HepG2 (cell line): ENCODE measurements at regions not wholly inside any gene's neighbourhood (a gene's known extent, or its start where the extent isn't known, plus 50 kb on each side); places are given as distances from the start of the nearest gene placed in this dataset.

Experiments
- ATAC-seq: fragments of 200-7000 bp; cut with Tn5 transposase; 3 replicates; pipeline ENCODE4 v1.9.1; 2020; ENCODE audit warnings: mild to moderate bottlenecking, moderate library complexity
- BruUV-seq: library from RNA; stranded (reverse); fragments of 400-500 nt; replicated peaks from 2 replicates; lab custom pipeline; 2021; lab: Mats Ljungman, UMichigan
- CTCF ChIA-PET: fragments of 300-600 bp; formaldehyde crosslinking; extraction: SDS; loops from one replicate; lab custom pipeline; 2021; ENCODE audit warnings: low total read pairs, inconsistent platforms, low intra/inter-chr PET ratio; lab: Yijun Ruan, JAX
- POLR2A ChIA-PET: fragments of 350-600 bp; sonication (Branson Sonifier 250); formaldehyde crosslinking; loops from one replicate; lab custom pipeline; 2020; ENCODE audit warnings: antibody characterized with exemption, inconsistent platforms; lab: Yijun Ruan, JAX
- DNase-seq: peaks from one replicate; pipeline ENCODE4 v3.0.0-alpha.2; 2015; ENCODE audit warnings: low spot score
- FAIRE-seq: peaks from 3 replicates; lab custom pipeline; 2011; peaks lifted over from hg19 to GRCh38; lab: Jason Lieb, UNC
- H2AFZ ChIP-seq: one replicate; pipeline ENCODE4 v1.6.1; 2011; ENCODE audit warnings: low read length, inconsistent platforms
- H3K27ac ChIP-seq: fragments of 300-600 bp; 3 replicates; pipeline ENCODE4 v1.8.0; 2011; ENCODE audit warnings: mixed run types, mild to moderate bottlenecking, mixed read lengths, low read length, inconsistent platforms; ENCODE audit not compliant: insufficient read depth; ENCODE audit errors: extremely low read length
- H3K27me3 ChIP-seq, 2 experiments: fragments of 200-600 bp in 1 of 2; 2 replicates in 1 of 2; 3 replicates in 1 of 2; pipeline versions ENCODE4 v1.6.0 to v1.8.0; 2011; ENCODE audit warnings: low read length in 2 of 2, mild to moderate bottlenecking in 2 of 2, moderate library complexity in 2 of 2, inconsistent platforms in 1 of 2; ENCODE audit not compliant: insufficient read depth in 2 of 2, control insufficient read depth in 1 of 2
- H3K36me3 ChIP-seq, 2 experiments: fragments of 200-600 bp in 1 of 2; replicated peaks in 1 of 2; 2 replicates in 1 of 2; 3 replicates in 1 of 2; pipeline versions ENCODE4 v1.5.1 to v1.8.0; 2011; ENCODE audit warnings: low read length in 2 of 2, inconsistent platforms in 1 of 2; ENCODE audit not compliant: insufficient read depth in 2 of 2, control insufficient read depth in 1 of 2
- H3K4me1 ChIP-seq: 2 replicates; pipeline ENCODE4 v1.5.1; 2012; ENCODE audit warnings: low read length, inconsistent platforms; ENCODE audit not compliant: insufficient read depth
- H3K4me2 ChIP-seq: 2 replicates; pipeline ENCODE4 v1.6.0; 2011; ENCODE audit warnings: low read depth, low read length, inconsistent platforms
- H3K4me3 ChIP-seq, 3 experiments: fragments of 200-600 bp in 1 of 3; sonication (generic), shearing (Covaris generic) in 1 of 3; replicated peaks in 1 of 3; 2 replicates each; pipeline ENCODE4 v1.5.1; 2011 to 2016; ENCODE audit warnings: low read length in 3 of 3, inconsistent platforms in 2 of 3, low read depth in 2 of 3, mild to moderate bottlenecking in 2 of 3, control low read depth in 1 of 3, mixed read lengths in 1 of 3; ENCODE audit not compliant: insufficient read depth in 1 of 3
- H3K79me2 ChIP-seq: one replicate; pipeline ENCODE4 v1.6.1; 2011; ENCODE audit warnings: low read length, inconsistent platforms; ENCODE audit not compliant: insufficient read depth
- H3K9ac ChIP-seq: 2 replicates; pipeline ENCODE4 v1.6.0; 2011; ENCODE audit warnings: mild to moderate bottlenecking, low read depth, low read length, inconsistent platforms; ENCODE audit not compliant: insufficient read depth
- H3K9me3 ChIP-seq: 2 replicates; pipeline ENCODE4 v1.5.1; 2012; ENCODE audit warnings: mild to moderate bottlenecking, low read length
- H4K20me1 ChIP-seq: 2 replicates; pipeline ENCODE4 v1.6.0; 2011; ENCODE audit warnings: inconsistent platforms, mild to moderate bottlenecking, low read length, moderate library complexity; ENCODE audit not compliant: insufficient read depth
- AGO2 ChIP-seq: fragments of 200-400 bp; formaldehyde crosslinking; optimal IDR thresholded peaks from 2 replicates; pipeline ENCODE3; 2017; ENCODE audit warnings: mild to moderate bottlenecking, low read depth, low read length, moderate library complexity
- CEBPZ ChIP-seq: IDR thresholded peaks from 2 replicates; pipeline ENCODE4 v1.6.1; 2012; ENCODE audit warnings: low read length, improper control_type of control experiment
- DPF2 ChIP-seq: sonication (generic); formaldehyde crosslinking; IDR thresholded peaks from 2 replicates; pipeline ENCODE4 v1.4.0; 2020; ENCODE audit warnings: mild to moderate bottlenecking, low read depth, missing genetic modification reagents, borderline replicate concordance
- FOXK2 ChIP-seq: fragments of 450-650 bp; IDR thresholded peaks from 2 replicates; pipeline ENCODE4 v1.6.1; 2016
- KDM5B ChIP-seq: sonication (generic); formaldehyde crosslinking; IDR thresholded peaks from 2 replicates; pipeline ENCODE4 v1.4.0; 2020; ENCODE audit warnings: missing genetic modification reagents, mild to moderate bottlenecking, borderline replicate concordance
- MAF1 ChIP-seq: sonication (generic); formaldehyde crosslinking; IDR thresholded peaks from 2 replicates; pipeline ENCODE4 v1.5.0; 2020; ENCODE audit warnings: missing genetic modification reagents, borderline replicate concordance
- PHF20 ChIP-seq: sonication (generic); formaldehyde crosslinking; IDR thresholded peaks from 2 replicates; pipeline ENCODE4 v1.5.0; 2020; ENCODE audit warnings: mild to moderate bottlenecking, missing genetic modification reagents
- PHF5A ChIP-seq: IDR thresholded peaks from one replicate; pipeline ENCODE4 v1.6.1; 2018; ENCODE audit warnings: low read depth, missing genetic modification reagents; ENCODE audit not compliant: unreplicated experiment
- RBM22 ChIP-seq: fragments of 200-400 bp; formaldehyde crosslinking; optimal IDR thresholded peaks from 2 replicates; pipeline ENCODE3; 2017; ENCODE audit warnings: mild to moderate bottlenecking, low read length, moderate library complexity
- TSC22D2 ChIP-seq: sonication (generic); formaldehyde crosslinking; IDR thresholded peaks from 2 replicates; pipeline ENCODE4 v1.5.1; 2020; ENCODE audit warnings: missing genetic modification reagents, mild to moderate bottlenecking, borderline replicate concordance
- ZNF503 ChIP-seq: sonication (generic); formaldehyde crosslinking; IDR thresholded peaks from 2 replicates; pipeline ENCODE4 v1.4.0; 2020; ENCODE audit warnings: missing genetic modification reagents
- WGBS: methylation state at CpG from one replicate; pipeline ENCODE4 v1.1.6; 2017; ENCODE audit warnings: low lambda C conversion rate; 5-methylcytosine and 5-hydroxymethylcytosine counted together
- in situ Hi-C: cut with HindIII; loops from 2 replicates; pipeline ENCODE4 v1.10.0; 2017; ENCODE audit warnings: low pct_unique_long_range_greater_than_20kb; ENCODE audit not compliant: extremely low pct_ligation_motif_present
- intact Hi-C: fragments of 100-400 bp; cut with micrococcal nuclease; formaldehyde crosslinking; loops from one replicate; pipeline ENCODE4 v1.10.0; 2022; ENCODE audit not compliant: unreplicated experiment
- TF ChIP-seq, protein P1 (sequence below): sonication (generic); formaldehyde crosslinking; IDR thresholded peaks from 2 replicates; pipeline ENCODE4 v1.4.0; 2020; ENCODE audit warnings: missing genetic modification reagents
- TF ChIP-seq, protein P2 (sequence below): sonication (generic); formaldehyde crosslinking; IDR thresholded peaks from 2 replicates; pipeline ENCODE4 v1.5.1; 2020; ENCODE audit warnings: missing genetic modification reagents, mild to moderate bottlenecking, borderline replicate concordance

- FAIRE-seq: no peak
- no TSS peak for BruUV-seq
- CTCF ChIA-PET: no interaction called here
Measured at GRCh38 chr1:38203441-38203840, 156.8 kb upstream of the POU3F1 start.

More at GRCh38 chr1:38203441-38203840, 156.8 kb upstream of the POU3F1 start:
- Histone ChIP-seq H3K27me3 (no peaks in the 10 kb centered on the region; a peak in 1 of 5 replicates), H3K4me2 (no peak overlapping the region), H3K36me3 (no peaks in the 10 kb centered on the region), H3K9ac (no peak overlapping the region), H3K79me2 (no peaks in the 10 kb centered on the region), H3K4me1 (no peaks in the 10 kb centered on the region), H3K27ac (no peak overlapping the region), H3K9me3 (no peaks in the 10 kb centered on the region), H2AFZ (no peak overlapping the region), H4K20me1 (no peaks in the 10 kb centered on the region), H3K4me3 (no peak overlapping the region)
- WGBS: under 1% methylated on average over 4 of the region's 4 CpGs
- ATAC-seq: no peak
- POLR2A ChIA-PET: no interaction called here
- TF ChIP-seq FOXK2 (no peak), TSC22D2 (no peak), DPF2 (no peak), PHF20 (CRISPR knock-in tag) (no peak), MAF1 (no peak), KDM5B (CRISPR knock-in tag) (no peak), AGO2 (no peak), PHF5A (CRISPR knock-in tag) (no peak), ZNF503 (no peak), CEBPZ (no peak), RBM22 (no peak)
- TF ChIP-seq, protein P1, sequence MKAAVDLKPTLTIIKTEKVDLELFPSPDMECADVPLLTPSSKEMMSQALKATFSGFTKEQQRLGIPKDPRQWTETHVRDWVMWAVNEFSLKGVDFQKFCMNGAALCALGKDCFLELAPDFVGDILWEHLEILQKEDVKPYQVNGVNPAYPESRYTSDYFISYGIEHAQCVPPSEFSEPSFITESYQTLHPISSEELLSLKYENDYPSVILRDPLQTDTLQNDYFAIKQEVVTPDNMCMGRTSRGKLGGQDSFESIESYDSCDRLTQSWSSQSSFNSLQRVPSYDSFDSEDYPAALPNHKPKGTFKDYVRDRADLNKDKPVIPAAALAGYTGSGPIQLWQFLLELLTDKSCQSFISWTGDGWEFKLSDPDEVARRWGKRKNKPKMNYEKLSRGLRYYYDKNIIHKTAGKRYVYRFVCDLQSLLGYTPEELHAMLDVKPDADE: no peak
- TF ChIP-seq, protein P2, sequence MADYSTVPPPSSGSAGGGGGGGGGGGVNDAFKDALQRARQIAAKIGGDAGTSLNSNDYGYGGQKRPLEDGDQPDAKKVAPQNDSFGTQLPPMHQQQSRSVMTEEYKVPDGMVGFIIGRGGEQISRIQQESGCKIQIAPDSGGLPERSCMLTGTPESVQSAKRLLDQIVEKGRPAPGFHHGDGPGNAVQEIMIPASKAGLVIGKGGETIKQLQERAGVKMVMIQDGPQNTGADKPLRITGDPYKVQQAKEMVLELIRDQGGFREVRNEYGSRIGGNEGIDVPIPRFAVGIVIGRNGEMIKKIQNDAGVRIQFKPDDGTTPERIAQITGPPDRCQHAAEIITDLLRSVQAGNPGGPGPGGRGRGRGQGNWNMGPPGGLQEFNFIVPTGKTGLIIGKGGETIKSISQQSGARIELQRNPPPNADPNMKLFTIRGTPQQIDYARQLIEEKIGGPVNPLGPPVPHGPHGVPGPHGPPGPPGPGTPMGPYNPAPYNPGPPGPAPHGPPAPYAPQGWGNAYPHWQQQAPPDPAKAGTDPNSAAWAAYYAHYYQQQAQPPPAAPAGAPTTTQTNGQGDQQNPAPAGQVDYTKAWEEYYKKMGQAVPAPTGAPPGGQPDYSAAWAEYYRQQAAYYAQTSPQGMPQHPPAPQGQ (CRISPR knock-in tag): no peak
- in situ Hi-C loops (no loop called here), intact Hi-C loops (no loop called here)
- no peak for DNase-seq
